Keratinocyte (primary cell): ENCODE measurements at regions not wholly inside any gene's neighbourhood (a gene's known extent, or its start where the extent isn't known, plus 50 kb on each side); places are given as distances from the start of the nearest gene placed in this dataset.

Experiments
- DNase-seq: peaks from one replicate; pipeline ENCODE4 v3.0.0-alpha.2; 2011; ENCODE audit warnings: low read depth, missing footprints, low spot score
- FAIRE-seq: peaks from 2 replicates; lab custom pipeline; 2011; peaks lifted over from hg19 to GRCh38; lab: Jason Lieb, UNC
- H2AFZ ChIP-seq: 2 replicates; pipeline ENCODE4 v1.6.0; 2012; ENCODE audit warnings: low read length, control low read depth, inconsistent platforms; ENCODE audit not compliant: control insufficient read depth
- H3K27ac ChIP-seq: 2 replicates; pipeline ENCODE4 v1.5.1; 2011; ENCODE audit warnings: low read length; ENCODE audit not compliant: control insufficient read depth, insufficient read depth
- H3K27me3 ChIP-seq: 3 replicates; pipeline ENCODE4 v1.6.0; 2011; ENCODE audit warnings: low read length; ENCODE audit not compliant: control insufficient read depth, insufficient read depth; ENCODE audit errors: extremely low read depth
- H3K36me3 ChIP-seq, 2 experiments: 2 replicates in 1 of 2; 3 replicates in 1 of 2; pipeline ENCODE4 v1.5.1; 2011; ENCODE audit warnings: low read length in 2 of 2, mild to moderate bottlenecking in 1 of 2; ENCODE audit not compliant: control insufficient read depth in 2 of 2, insufficient read depth in 2 of 2; ENCODE audit errors: extremely low read depth in 1 of 2
- H3K4me1 ChIP-seq: 3 replicates; pipeline ENCODE4 v1.5.1; 2011; ENCODE audit warnings: low read length; ENCODE audit not compliant: control insufficient read depth, insufficient read depth; ENCODE audit errors: extremely low read depth
- H3K4me2 ChIP-seq: 3 replicates; pipeline ENCODE4 v1.6.0; 2011; ENCODE audit warnings: low read depth, low read length; ENCODE audit not compliant: control insufficient read depth, insufficient read depth; ENCODE audit errors: extremely low read depth
- H3K4me3 ChIP-seq, 3 experiments: fragments of 200-600 bp in 1 of 3; sonication (generic) in 1 of 3; 2 replicates in 2 of 3; 3 replicates in 1 of 3; pipeline ENCODE4 v1.5.1; 2011 to 2016; ENCODE audit warnings: low read length in 3 of 3, mild to moderate bottlenecking in 3 of 3, control low read depth in 2 of 3, inconsistent platforms in 1 of 3, low read depth in 1 of 3, mixed read lengths in 1 of 3, mixed run types in 1 of 3, moderate library complexity in 1 of 3; ENCODE audit not compliant: control insufficient read depth in 2 of 3, insufficient read depth in 2 of 3; ENCODE audit errors: extremely low read depth in 1 of 3
- H3K79me2 ChIP-seq: 2 replicates; pipeline ENCODE4 v1.6.0; 2012; ENCODE audit warnings: low read length; ENCODE audit not compliant: control insufficient read depth, insufficient read depth
- H3K9ac ChIP-seq: 3 replicates; pipeline ENCODE4 v1.6.0; 2011; ENCODE audit warnings: low read length; ENCODE audit not compliant: control insufficient read depth, insufficient read depth; ENCODE audit errors: extremely low read depth
- H3K9me1 ChIP-seq: 3 replicates; pipeline ENCODE4 v1.6.0; 2011; ENCODE audit warnings: low read length; ENCODE audit not compliant: control insufficient read depth, insufficient read depth; ENCODE audit errors: extremely low read depth
- H3K9me3 ChIP-seq: 2 replicates; pipeline ENCODE4 v1.5.1; 2012; ENCODE audit warnings: low read depth, low read length; ENCODE audit not compliant: control insufficient read depth
- H4K20me1 ChIP-seq: 3 replicates; pipeline ENCODE4 v1.6.0; 2011; ENCODE audit warnings: low read length; ENCODE audit not compliant: control insufficient read depth, insufficient read depth; ENCODE audit errors: extremely low read depth
- EZH2 ChIP-seq: IDR thresholded peaks from one replicate; pipeline ENCODE4 v1.6.1; 2012; ENCODE audit warnings: inconsistent platforms, mild to moderate bottlenecking, low read length, moderate library complexity
- dilution Hi-C: fragments of 300-500 bp; cut with MboI; formaldehyde crosslinking; loops from one replicate; pipeline ENCODE4 v1.7.0; 2020; ENCODE audit warnings: low sequenced_read_pairs; ENCODE audit not compliant: extremely low pct_ligation_motif_present
- TF ChIP-seq, protein P1 (sequence below), 3 experiments: IDR thresholded peaks in 1 of 3; conservative IDR thresholded peaks in 1 of 3; optimal IDR thresholded peaks in 1 of 3; 2 replicates in 2 of 3; 3 replicates in 1 of 3; pipeline versions ENCODE3 to v1.5.1; 2011; ENCODE audit warnings: low read length in 3 of 3, mild to moderate bottlenecking in 3 of 3, moderate library complexity in 2 of 3, control low read depth in 1 of 3, inconsistent platforms in 1 of 3; ENCODE audit not compliant: insufficient read depth in 2 of 3; ENCODE audit errors: extremely low read depth in 1 of 3

DNA sequence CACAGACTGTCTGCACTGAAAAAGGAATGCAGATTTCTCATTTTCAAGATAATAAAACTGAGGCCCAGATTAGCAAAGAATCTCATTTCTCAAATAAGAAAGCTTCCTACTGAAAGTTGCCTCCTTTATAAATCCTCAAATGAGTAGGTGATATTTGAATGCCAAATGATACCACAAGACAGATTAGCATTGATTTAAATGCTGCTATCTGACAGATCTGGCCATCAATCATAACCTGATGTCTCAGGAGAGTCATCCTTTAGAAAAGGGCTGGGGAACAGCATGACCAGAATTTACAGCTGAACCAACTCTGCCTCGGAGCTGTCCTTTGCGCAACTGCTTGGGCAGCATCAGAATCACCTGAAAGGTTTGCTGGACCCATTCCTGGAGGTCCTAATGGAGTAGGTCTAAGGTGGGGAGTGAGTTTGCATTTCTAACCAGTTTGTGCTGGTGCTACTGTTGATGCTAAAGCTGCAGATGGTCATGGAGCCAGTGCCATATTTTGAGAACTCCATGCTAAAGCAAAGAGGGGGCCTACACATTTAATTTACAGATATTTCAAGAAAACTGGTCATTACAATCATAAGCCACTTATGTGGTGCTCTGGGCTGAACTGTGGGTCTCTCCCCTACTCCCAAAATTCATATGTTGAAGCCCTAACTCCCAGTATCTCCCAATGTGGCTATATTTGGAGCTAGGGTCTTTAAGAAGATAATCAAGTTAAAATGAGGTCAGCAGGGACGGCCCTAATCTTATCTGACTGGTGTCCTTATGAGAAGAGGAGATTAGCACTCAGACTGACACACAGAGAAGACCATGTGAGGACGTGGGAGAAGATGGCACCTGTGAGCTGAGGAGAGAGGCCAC, 295.5 kb upstream of the JARID2 start:
- TF ChIP-seq, protein P1, sequence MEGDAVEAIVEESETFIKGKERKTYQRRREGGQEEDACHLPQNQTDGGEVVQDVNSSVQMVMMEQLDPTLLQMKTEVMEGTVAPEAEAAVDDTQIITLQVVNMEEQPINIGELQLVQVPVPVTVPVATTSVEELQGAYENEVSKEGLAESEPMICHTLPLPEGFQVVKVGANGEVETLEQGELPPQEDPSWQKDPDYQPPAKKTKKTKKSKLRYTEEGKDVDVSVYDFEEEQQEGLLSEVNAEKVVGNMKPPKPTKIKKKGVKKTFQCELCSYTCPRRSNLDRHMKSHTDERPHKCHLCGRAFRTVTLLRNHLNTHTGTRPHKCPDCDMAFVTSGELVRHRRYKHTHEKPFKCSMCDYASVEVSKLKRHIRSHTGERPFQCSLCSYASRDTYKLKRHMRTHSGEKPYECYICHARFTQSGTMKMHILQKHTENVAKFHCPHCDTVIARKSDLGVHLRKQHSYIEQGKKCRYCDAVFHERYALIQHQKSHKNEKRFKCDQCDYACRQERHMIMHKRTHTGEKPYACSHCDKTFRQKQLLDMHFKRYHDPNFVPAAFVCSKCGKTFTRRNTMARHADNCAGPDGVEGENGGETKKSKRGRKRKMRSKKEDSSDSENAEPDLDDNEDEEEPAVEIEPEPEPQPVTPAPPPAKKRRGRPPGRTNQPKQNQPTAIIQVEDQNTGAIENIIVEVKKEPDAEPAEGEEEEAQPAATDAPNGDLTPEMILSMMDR (optimal IDR thresholded peaks at IDR 0.05 in 1 of 3, IDR thresholded peaks at IDR 0.05 in 1 of 3, conservative IDR thresholded peaks at IDR 0.05 in 1 of 3; ENCODE audit: extremely low read depth in 1 of 3, insufficient read depth in 2 of 3, low read length in 3 of 3): no peak
- no peak for TF ChIP-seq EZH2
- FAIRE-seq: no peak
- Histone ChIP-seq H3K36me3 (no peaks in the 10 kb centered on the region), H3K27me3 (no peaks in the 10 kb centered on the region), H3K79me2 (no peaks in the 10 kb centered on the region), H3K9me1 (no peaks in the 10 kb centered on the region), H2AFZ (no peak overlapping the region), H3K4me3 (no peak overlapping the region), H3K9me3 (peaks cover 1% of the 10 kb centered on the region), H3K4me1 (no peaks in the 10 kb centered on the region), H4K20me1 (no peaks in the 10 kb centered on the region), H3K4me2 (no peak overlapping the region), H3K9ac (no peak overlapping the region), H3K27ac (no peak overlapping the region)
- no peak for DNase-seq
- dilution Hi-C loops: no loop called here

GRCh38 chr6:14950970-14951276, 294.9 kb upstream of the JARID2 start:
- DNase-seq: no peak
- H3K27ac ChIP-seq: no peak overlapping the region

More at GRCh38 chr6:14950970-14951276, 294.9 kb upstream of the JARID2 start:
- H3K36me3 ChIP-seq: no peaks in the 10 kb centered on the region
- H3K9ac ChIP-seq: no peak overlapping the region
- H3K4me1 ChIP-seq: no peaks in the 10 kb centered on the region
- TF ChIP-seq, protein P1 (optimal IDR thresholded peaks at IDR 0.05 in 1 of 3, IDR thresholded peaks at IDR 0.05 in 1 of 3, conservative IDR thresholded peaks at IDR 0.05 in 1 of 3; ENCODE audit: extremely low read depth in 1 of 3, insufficient read depth in 2 of 3, low read length in 3 of 3): no peak
- TF ChIP-seq EZH2: no peak
- no peaks in the 10 kb centered on the region for H3K27me3 ChIP-seq
- no peak overlapping the region for H2AFZ ChIP-seq
- peaks cover 1% of the 10 kb centered on the region for H3K9me3 ChIP-seq
- H3K4me2 ChIP-seq: no peak overlapping the region
- dilution Hi-C loops: no loop called here
- H3K79me2 ChIP-seq: no peaks in the 10 kb centered on the region
- H3K9me1 ChIP-seq: no peaks in the 10 kb centered on the region
- H4K20me1 ChIP-seq: no peaks in the 10 kb centered on the region
- H3K4me3 ChIP-seq: no peak overlapping the region
- FAIRE-seq: no peak
